ENCODE measurements at regions not wholly inside any gene's neighbourhood (a gene's known extent, or its start where the extent isn't known, plus 50 kb on each side); places are given as distances from the start of the nearest gene placed in this dataset.

DNA sequence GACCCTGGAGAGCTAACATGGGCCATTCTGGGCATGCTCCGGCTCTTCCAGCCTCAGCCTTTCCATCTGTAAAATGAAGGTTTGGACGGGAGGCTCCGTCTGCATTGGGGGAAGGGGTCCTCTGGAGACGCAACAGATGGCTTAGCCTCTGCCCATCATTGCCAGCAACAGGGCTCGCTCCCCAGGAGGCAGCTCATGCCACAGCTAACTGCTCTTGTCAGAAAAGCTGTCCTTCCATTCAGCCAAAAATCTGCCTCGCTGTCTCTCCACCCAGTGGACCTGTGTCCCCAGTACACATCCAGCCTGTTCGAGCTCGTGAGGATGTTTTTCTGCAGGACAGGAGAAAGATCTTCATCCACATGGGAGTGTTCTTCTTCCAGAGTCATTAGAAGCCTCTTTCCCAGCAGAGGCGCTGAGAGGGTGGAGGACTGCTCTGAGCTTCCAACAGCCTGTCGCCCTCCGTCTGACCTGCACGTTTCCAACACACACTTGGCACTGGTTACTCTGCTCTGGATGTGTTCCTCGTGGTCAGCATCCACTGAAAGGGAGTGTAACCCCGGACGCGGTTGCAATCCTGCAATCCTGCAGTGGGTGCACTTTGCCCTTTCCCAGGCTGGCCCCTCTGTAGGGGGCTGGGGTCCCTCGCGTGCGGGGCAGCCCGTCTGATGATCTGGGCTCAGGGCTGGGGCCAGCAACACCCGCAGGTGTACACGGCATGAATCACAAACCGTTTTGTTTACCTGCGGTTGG, 1340.9 kb downstream of the TBC1D22A start:
- TF ChIP-seq GABPA (IDR thresholded peaks at IDR 0.05; ENCODE audit: low read depth) (no peak), SPI1 (IDR thresholded peaks at IDR 0.05; ENCODE audit: borderline replicate concordance, low read depth) (no peak), POLR2AphosphoS5 (IDR thresholded peaks at IDR 0.05; ENCODE audit: low read depth) (no peak)
- TF ChIP-seq, protein P1, sequence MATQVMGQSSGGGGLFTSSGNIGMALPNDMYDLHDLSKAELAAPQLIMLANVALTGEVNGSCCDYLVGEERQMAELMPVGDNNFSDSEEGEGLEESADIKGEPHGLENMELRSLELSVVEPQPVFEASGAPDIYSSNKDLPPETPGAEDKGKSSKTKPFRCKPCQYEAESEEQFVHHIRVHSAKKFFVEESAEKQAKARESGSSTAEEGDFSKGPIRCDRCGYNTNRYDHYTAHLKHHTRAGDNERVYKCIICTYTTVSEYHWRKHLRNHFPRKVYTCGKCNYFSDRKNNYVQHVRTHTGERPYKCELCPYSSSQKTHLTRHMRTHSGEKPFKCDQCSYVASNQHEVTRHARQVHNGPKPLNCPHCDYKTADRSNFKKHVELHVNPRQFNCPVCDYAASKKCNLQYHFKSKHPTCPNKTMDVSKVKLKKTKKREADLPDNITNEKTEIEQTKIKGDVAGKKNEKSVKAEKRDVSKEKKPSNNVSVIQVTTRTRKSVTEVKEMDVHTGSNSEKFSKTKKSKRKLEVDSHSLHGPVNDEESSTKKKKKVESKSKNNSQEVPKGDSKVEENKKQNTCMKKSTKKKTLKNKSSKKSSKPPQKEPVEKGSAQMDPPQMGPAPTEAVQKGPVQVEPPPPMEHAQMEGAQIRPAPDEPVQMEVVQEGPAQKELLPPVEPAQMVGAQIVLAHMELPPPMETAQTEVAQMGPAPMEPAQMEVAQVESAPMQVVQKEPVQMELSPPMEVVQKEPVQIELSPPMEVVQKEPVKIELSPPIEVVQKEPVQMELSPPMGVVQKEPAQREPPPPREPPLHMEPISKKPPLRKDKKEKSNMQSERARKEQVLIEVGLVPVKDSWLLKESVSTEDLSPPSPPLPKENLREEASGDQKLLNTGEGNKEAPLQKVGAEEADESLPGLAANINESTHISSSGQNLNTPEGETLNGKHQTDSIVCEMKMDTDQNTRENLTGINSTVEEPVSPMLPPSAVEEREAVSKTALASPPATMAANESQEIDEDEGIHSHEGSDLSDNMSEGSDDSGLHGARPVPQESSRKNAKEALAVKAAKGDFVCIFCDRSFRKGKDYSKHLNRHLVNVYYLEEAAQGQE (IDR thresholded peaks at IDR 0.05; ENCODE audit: insufficient replicate concordance, low read depth) = no peak
- TF ChIP-seq, protein P2, sequence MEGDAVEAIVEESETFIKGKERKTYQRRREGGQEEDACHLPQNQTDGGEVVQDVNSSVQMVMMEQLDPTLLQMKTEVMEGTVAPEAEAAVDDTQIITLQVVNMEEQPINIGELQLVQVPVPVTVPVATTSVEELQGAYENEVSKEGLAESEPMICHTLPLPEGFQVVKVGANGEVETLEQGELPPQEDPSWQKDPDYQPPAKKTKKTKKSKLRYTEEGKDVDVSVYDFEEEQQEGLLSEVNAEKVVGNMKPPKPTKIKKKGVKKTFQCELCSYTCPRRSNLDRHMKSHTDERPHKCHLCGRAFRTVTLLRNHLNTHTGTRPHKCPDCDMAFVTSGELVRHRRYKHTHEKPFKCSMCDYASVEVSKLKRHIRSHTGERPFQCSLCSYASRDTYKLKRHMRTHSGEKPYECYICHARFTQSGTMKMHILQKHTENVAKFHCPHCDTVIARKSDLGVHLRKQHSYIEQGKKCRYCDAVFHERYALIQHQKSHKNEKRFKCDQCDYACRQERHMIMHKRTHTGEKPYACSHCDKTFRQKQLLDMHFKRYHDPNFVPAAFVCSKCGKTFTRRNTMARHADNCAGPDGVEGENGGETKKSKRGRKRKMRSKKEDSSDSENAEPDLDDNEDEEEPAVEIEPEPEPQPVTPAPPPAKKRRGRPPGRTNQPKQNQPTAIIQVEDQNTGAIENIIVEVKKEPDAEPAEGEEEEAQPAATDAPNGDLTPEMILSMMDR (IDR thresholded peaks at IDR 0.05; ENCODE audit: insufficient read depth, low read length) = no peak
- Histone ChIP-seq H3K27me3 (ENCODE audit: insufficient read depth, poor library complexity, severe bottlenecking) (no peaks in the 10 kb centered on the region), H3K27ac (replicated peaks) (no peak overlapping the region), H3K4me3 (replicated peaks; ENCODE audit: insufficient read depth, low read length) (no peak overlapping the region)
- DNase-seq (ENCODE audit: low read depth in 1 of 2, low spot score in 1 of 2) = no peak

DNA sequence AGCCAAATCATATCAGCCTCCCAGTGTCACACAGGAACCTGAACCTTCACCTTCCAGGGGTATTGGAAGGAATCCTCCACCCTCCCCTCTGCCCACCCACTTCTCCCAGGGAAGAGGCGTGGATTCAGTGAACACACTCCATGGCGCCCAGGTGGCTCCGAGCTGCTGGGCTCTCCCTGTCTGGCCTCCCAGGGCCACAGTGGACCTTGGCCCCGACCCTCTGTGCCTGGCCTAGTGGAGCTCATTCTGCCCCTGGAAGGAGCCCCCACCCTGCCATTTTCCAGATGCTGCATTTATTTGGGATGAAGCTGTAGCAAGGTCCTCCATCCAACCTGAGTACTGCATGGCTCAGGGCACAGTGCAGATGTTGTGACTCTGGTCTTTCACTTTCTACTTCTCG, 1340.1 kb downstream of the TBC1D22A start:
- H3K4me3 ChIP-seq (replicated peaks; ENCODE audit: insufficient read depth, low read length) = no peak overlapping the region
- no peaks in the 10 kb centered on the region for H3K27me3 ChIP-seq (ENCODE audit: insufficient read depth, poor library complexity, severe bottlenecking)
- DNase-seq (ENCODE audit: low read depth in 1 of 2, low spot score in 1 of 2) = no peak
- TF ChIP-seq POLR2AphosphoS5 (IDR thresholded peaks at IDR 0.05; ENCODE audit: low read depth) = no peak
- H3K27ac ChIP-seq (replicated peaks) = no peak overlapping the region

DNA sequence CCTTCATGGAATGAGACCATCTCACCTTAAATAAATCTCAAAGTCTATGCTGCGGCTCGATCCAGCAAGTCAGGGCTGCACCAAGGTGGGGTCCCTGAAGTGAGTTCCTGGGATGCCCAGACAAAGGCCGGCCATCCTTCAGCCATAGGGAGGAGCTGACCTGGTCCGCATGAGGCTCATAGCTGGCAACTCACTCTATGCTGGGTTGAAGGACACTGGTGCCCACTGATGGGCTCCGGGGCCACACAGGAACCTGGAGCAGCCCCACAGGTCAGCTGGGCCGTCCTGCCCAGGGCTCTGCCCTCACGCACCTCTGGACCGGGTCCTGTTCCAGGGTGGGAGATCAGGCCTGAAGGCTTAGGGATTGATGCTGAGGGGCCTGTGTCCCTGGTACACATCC, 1339.3 kb downstream of the TBC1D22A start:
- no peak for DNase-seq (ENCODE audit: low read depth in 1 of 2, low spot score in 1 of 2)
- H3K4me3 ChIP-seq (replicated peaks; ENCODE audit: insufficient read depth, low read length) = no peak overlapping the region
- no peak for TF ChIP-seq POLR2AphosphoS5 (IDR thresholded peaks at IDR 0.05; ENCODE audit: low read depth)
- TF ChIP-seq GABPA (IDR thresholded peaks at IDR 0.05; ENCODE audit: low read depth) = no peak
- TF ChIP-seq, protein P2 (IDR thresholded peaks at IDR 0.05; ENCODE audit: insufficient read depth, low read length) = no peak
- TF ChIP-seq, protein P1 (IDR thresholded peaks at IDR 0.05; ENCODE audit: insufficient replicate concordance, low read depth) = no peak
- TF ChIP-seq SPI1 (IDR thresholded peaks at IDR 0.05; ENCODE audit: borderline replicate concordance, low read depth) = no peak
- H3K27ac ChIP-seq (replicated peaks) = no peak overlapping the region
- no peaks in the 10 kb centered on the region for H3K27me3 ChIP-seq (ENCODE audit: insufficient read depth, poor library complexity, severe bottlenecking)

DNA sequence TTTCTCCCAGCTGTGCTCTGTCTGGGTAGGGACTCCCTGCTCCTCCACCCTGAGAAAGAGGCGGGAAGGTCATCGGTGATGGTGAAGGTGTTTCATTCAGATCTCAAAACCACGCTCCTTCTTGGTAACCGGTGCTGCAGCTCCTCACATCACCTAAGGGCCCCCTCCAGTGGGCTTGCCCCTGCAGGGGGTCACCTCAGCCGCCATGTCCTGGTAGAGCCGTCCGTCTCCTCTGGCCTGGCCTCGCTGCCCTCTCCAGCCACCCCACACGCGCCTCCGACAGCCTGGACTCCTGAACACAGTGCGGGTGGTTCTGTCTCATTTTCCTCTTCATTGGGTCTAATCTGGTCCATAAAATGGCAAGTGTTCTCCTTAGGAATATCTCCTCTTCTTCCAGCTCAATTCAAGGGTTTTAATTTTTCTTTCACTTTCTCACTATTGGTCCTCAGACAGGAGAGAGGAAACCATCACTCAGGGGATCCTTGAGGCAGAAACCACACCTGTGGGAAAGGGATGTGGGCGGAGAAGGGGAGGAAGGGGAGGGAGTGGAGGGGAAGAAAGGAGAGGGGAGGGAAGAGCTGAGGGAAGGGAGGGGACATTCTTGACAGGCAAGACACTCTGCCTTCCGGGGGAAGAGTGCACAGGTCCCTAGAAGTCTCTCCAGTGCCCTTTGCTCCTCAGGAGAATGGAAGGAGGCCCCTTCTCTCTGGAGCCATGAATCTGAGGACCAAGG, 1338.4 kb downstream of the TBC1D22A start:
- no peak for DNase-seq (ENCODE audit: low read depth in 1 of 2, low spot score in 1 of 2)
- Histone ChIP-seq H3K27ac (replicated peaks) (no peak overlapping the region), H3K27me3 (ENCODE audit: insufficient read depth, poor library complexity, severe bottlenecking) (no peaks in the 10 kb centered on the region), H3K4me3 (replicated peaks; ENCODE audit: insufficient read depth, low read length) (no peak overlapping the region)
- TF ChIP-seq GABPA (IDR thresholded peaks at IDR 0.05; ENCODE audit: low read depth) = no peak
- TF ChIP-seq SPI1 (IDR thresholded peaks at IDR 0.05; ENCODE audit: borderline replicate concordance, low read depth) = no peak
- no peak for TF ChIP-seq POLR2AphosphoS5 (IDR thresholded peaks at IDR 0.05; ENCODE audit: low read depth)
- TF ChIP-seq, protein P2 (IDR thresholded peaks at IDR 0.05; ENCODE audit: insufficient read depth, low read length) = no peak
- TF ChIP-seq, protein P1 (IDR thresholded peaks at IDR 0.05; ENCODE audit: insufficient replicate concordance, low read depth) = no peak

Measured in HL-60 (cell line).